Esophagus squamous epithelium (tissue), 4 donors: ENCODE measurements at regions not wholly inside any gene's neighbourhood (a gene's known extent, or its start where the extent isn't known, plus 50 kb on each side); places are given as distances from the start of the nearest gene placed in this dataset.

Source experiments
- POLR2A ChIP-seq, 4 donors: fragments of 450-650 bp; IDR thresholded peaks; one replicate each; pipeline ENCODE4 v1.6.1; 2017; ENCODE audit warnings: antibody characterized with exemption in 4 of 4, mild to moderate bottlenecking in 4 of 4, moderate library complexity in 3 of 4
- TF ChIP-seq, protein P1 (sequence below), 6 experiments: fragments of 450-650 bp in 4 of 6; fragments of 200-600 bp in 2 of 6; sonication (generic) in 2 of 6; IDR thresholded peaks; one replicate each; pipeline ENCODE4 v1.5.1; 2016 to 2019; ENCODE audit warnings: antibody characterized with exemption in 6 of 6, mild to moderate bottlenecking in 4 of 6, moderate library complexity in 4 of 6

DNA sequence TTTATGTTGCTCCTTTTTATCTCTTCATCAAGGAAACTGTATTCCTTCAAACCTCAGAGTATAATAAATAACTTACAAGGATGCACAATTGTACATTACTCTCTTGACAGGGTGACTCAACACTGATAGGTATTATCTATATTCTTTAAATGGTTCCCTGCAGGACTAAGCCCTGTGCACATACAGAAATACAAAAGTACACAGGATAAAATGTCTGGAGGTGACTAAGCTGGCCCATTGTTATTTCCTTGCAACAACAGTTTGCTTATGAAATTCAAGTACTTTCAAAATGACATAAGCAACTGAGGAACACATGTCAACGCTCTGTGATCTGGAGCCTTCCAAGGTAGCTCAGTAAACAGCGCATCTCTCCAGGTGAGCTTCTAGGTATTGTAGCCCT lies 83.8 kb upstream of the RPL34 start:
- TF ChIP-seq, protein P1, sequence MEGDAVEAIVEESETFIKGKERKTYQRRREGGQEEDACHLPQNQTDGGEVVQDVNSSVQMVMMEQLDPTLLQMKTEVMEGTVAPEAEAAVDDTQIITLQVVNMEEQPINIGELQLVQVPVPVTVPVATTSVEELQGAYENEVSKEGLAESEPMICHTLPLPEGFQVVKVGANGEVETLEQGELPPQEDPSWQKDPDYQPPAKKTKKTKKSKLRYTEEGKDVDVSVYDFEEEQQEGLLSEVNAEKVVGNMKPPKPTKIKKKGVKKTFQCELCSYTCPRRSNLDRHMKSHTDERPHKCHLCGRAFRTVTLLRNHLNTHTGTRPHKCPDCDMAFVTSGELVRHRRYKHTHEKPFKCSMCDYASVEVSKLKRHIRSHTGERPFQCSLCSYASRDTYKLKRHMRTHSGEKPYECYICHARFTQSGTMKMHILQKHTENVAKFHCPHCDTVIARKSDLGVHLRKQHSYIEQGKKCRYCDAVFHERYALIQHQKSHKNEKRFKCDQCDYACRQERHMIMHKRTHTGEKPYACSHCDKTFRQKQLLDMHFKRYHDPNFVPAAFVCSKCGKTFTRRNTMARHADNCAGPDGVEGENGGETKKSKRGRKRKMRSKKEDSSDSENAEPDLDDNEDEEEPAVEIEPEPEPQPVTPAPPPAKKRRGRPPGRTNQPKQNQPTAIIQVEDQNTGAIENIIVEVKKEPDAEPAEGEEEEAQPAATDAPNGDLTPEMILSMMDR (IDR thresholded peaks at IDR 0.05) = no peak
- no peak for TF ChIP-seq POLR2A (IDR thresholded peaks at IDR 0.05)
